ENCODE measurements at regions not wholly inside any gene's neighbourhood (a gene's known extent, or its start where the extent isn't known, plus 50 kb on each side); places are given as distances from the start of the nearest gene placed in this dataset.
"Not testable (repeated sequence)": the region's sequence is repeated elsewhere in the genome, so short reads cannot be mapped to it uniquely, and the experiment has no call there.

- BruUV-seq (replicated peaks) = no TSS peak
- Histone ChIP-seq H3K4me3 (ENCODE audit: low read depth in 2 of 2, low read length in 2 of 2) (no peak overlapping the region), H3K27me3 (ENCODE audit: control insufficient read depth, insufficient read depth, low read length) (no peaks in the 10 kb centered on the region), H3K27ac (ENCODE audit: low read length) (no peak overlapping the region), H3K9me3 (ENCODE audit: control insufficient read depth, insufficient read depth, low read depth, low read length) (no peaks in the 10 kb centered on the region), H3K4me1 (ENCODE audit: control insufficient read depth, insufficient read depth, low read length) (no peaks in the 10 kb centered on the region), H3K36me3 (ENCODE audit: control insufficient read depth, insufficient read depth, low read length) (no peaks in the 10 kb centered on the region)
- ChIA-PET CTCF (no interaction called here), POLR2A (no interaction called here)
- in situ Hi-C loops (cut with HindIII; ENCODE audit: low pct_unique_long_range_greater_than_20kb, low sequenced_read_pairs) (no loop called here), intact Hi-C loops (cut with micrococcal nuclease; ENCODE audit: unreplicated experiment) (no loop called here)
- DNase-seq (ENCODE audit: low read depth, low spot score) (no peak), ATAC-seq (no peak)
- TF ChIP-seq CTCF (IDR thresholded peaks at IDR 0.05) (no peak), SIN3A (IDR thresholded peaks at IDR 0.05; ENCODE audit: borderline replicate concordance, insufficient read depth, low read depth, low read length) (no peak), TCF7L2 (IDR thresholded peaks at IDR 0.05; ENCODE audit: low read depth, low read length) (no peak), POLR2AphosphoS5 (IDR thresholded peaks at IDR 0.05; ENCODE audit: low read depth, low read length) (no peak)
- TF ChIP-seq, protein P1, sequence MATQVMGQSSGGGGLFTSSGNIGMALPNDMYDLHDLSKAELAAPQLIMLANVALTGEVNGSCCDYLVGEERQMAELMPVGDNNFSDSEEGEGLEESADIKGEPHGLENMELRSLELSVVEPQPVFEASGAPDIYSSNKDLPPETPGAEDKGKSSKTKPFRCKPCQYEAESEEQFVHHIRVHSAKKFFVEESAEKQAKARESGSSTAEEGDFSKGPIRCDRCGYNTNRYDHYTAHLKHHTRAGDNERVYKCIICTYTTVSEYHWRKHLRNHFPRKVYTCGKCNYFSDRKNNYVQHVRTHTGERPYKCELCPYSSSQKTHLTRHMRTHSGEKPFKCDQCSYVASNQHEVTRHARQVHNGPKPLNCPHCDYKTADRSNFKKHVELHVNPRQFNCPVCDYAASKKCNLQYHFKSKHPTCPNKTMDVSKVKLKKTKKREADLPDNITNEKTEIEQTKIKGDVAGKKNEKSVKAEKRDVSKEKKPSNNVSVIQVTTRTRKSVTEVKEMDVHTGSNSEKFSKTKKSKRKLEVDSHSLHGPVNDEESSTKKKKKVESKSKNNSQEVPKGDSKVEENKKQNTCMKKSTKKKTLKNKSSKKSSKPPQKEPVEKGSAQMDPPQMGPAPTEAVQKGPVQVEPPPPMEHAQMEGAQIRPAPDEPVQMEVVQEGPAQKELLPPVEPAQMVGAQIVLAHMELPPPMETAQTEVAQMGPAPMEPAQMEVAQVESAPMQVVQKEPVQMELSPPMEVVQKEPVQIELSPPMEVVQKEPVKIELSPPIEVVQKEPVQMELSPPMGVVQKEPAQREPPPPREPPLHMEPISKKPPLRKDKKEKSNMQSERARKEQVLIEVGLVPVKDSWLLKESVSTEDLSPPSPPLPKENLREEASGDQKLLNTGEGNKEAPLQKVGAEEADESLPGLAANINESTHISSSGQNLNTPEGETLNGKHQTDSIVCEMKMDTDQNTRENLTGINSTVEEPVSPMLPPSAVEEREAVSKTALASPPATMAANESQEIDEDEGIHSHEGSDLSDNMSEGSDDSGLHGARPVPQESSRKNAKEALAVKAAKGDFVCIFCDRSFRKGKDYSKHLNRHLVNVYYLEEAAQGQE (IDR thresholded peaks at IDR 0.05; ENCODE audit: insufficient read depth in 1 of 2, low read depth in 2 of 2, low read length in 1 of 2) = no peak
Measured at GRCh38 chr21:29434081-29434480, 135.4 kb downstream of the BACH1 start.

DNA sequence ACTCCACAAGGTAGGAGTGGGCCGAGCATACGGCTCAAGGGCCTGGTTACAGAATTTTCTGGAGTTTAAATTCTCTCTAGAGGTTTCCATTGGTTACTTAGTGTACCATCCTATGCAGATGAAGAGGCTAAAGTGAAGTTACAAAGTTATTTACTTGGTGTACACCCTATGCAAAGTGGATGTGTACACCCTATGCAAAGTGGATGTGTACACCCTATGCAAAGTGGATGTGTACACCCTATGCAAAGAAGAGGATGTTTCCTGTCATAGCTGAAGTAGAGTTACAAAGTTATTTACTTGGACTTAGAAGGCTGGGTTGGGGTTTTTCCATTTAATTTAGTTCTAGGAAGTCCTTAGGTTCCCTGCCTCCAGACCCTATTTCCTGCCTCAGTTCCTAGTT, 136.3 kb downstream of the BACH1 start:
- CTCF ChIA-PET; POLR2A ChIA-PET; DNase-seq (ENCODE audit: low read depth, low spot score); BruUV-seq (replicated peaks); H3K9me3 ChIP-seq (ENCODE audit: control insufficient read depth, insufficient read depth, low read depth, low read length); H3K4me1 ChIP-seq (ENCODE audit: control insufficient read depth, insufficient read depth, low read length); ATAC-seq; intact Hi-C loops (cut with micrococcal nuclease; ENCODE audit: unreplicated experiment); H3K27ac ChIP-seq (ENCODE audit: low read length); H3K27me3 ChIP-seq (ENCODE audit: control insufficient read depth, insufficient read depth, low read length); H3K4me3 ChIP-seq (ENCODE audit: low read depth in 2 of 2, low read length in 2 of 2); in situ Hi-C loops (cut with HindIII; ENCODE audit: low pct_unique_long_range_greater_than_20kb, low sequenced_read_pairs); H3K36me3 ChIP-seq (ENCODE audit: control insufficient read depth, insufficient read depth, low read length): not testable (repeated sequence)

GRCh38 chr21:29436143-29436542, 137.4 kb downstream of the BACH1 start:
- no peak for TF ChIP-seq SIN3A (IDR thresholded peaks at IDR 0.05; ENCODE audit: borderline replicate concordance, insufficient read depth, low read depth, low read length)
- no peak for TF ChIP-seq POLR2AphosphoS5 (IDR thresholded peaks at IDR 0.05; ENCODE audit: low read depth, low read length)
- TF ChIP-seq TCF7L2 (IDR thresholded peaks at IDR 0.05; ENCODE audit: low read depth, low read length) = no peak
- TF ChIP-seq, protein P1 (IDR thresholded peaks at IDR 0.05; ENCODE audit: insufficient read depth in 1 of 2, low read depth in 2 of 2, low read length in 1 of 2) = no peak
- no peak for TF ChIP-seq CTCF (IDR thresholded peaks at IDR 0.05)
- H3K36me3 ChIP-seq (ENCODE audit: control insufficient read depth, insufficient read depth, low read length) = no peaks in the 10 kb centered on the region
- no peak overlapping the region for H3K27ac ChIP-seq (ENCODE audit: low read length)
- H3K9me3 ChIP-seq (ENCODE audit: control insufficient read depth, insufficient read depth, low read depth, low read length) = no peaks in the 10 kb centered on the region
- in situ Hi-C loops (cut with HindIII; ENCODE audit: low pct_unique_long_range_greater_than_20kb, low sequenced_read_pairs) (no loop called here), intact Hi-C loops (cut with micrococcal nuclease; ENCODE audit: unreplicated experiment) (no loop called here)
- no TSS peak for BruUV-seq (replicated peaks)
- H3K4me1 ChIP-seq (ENCODE audit: control insufficient read depth, insufficient read depth, low read length) = no peaks in the 10 kb centered on the region
- ChIA-PET POLR2A (no interaction called here), CTCF (no interaction called here)
- DNase-seq (ENCODE audit: low read depth, low spot score) = no peak
- no peaks in the 10 kb centered on the region for H3K27me3 ChIP-seq (ENCODE audit: control insufficient read depth, insufficient read depth, low read length)
- H3K4me3 ChIP-seq (ENCODE audit: low read depth in 2 of 2, low read length in 2 of 2) = no peak overlapping the region
- ATAC-seq = no peak

Data from Panc1 (cell line).